ENCODE measurements at regions not wholly inside any gene's neighbourhood (a gene's known extent, or its start where the extent isn't known, plus 50 kb on each side); places are given as distances from the start of the nearest gene placed in this dataset.

- TF ChIP-seq CTCF (conservative IDR thresholded peaks at IDR 0.05) (no peak), EZH2 (IDR thresholded peaks at IDR 0.05; ENCODE audit: low read depth) (no peak)
These were observed 1168.2 kb upstream of the C9orf72 start for GRCh38 chr9:28741459-28741858.

All from PC-9 (cell line).